ENCODE measurements at regions not wholly inside any gene's neighbourhood (a gene's known extent, or its start where the extent isn't known, plus 50 kb on each side); places are given as distances from the start of the nearest gene placed in this dataset.

DNA sequence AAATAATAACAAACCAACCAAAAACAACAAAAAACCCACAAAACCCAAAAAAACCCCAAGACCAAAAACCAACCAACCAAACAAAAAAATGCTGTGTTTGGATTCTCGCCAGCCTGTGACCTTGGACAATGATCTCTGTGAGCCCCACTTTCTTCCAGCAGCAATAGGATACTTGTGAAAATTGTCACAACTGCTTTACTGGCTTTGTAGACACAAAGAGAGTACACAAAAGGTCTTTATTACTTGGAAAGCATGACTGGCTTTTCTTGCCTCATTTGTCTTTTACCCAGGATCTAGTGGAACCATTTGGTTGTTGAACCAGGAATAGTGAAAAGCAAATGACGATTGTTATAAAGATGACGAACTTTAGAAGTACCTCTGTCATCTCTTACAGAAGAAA is 256.6 kb downstream of the UTP18 start:
- no peak for TF ChIP-seq ZNF717 (CRISPR knock-in tag; IDR thresholded peaks at IDR 0.05)
- TF ChIP-seq XRCC3 (IDR thresholded peaks at IDR 0.05): no peak
- TF ChIP-seq, protein P1, sequence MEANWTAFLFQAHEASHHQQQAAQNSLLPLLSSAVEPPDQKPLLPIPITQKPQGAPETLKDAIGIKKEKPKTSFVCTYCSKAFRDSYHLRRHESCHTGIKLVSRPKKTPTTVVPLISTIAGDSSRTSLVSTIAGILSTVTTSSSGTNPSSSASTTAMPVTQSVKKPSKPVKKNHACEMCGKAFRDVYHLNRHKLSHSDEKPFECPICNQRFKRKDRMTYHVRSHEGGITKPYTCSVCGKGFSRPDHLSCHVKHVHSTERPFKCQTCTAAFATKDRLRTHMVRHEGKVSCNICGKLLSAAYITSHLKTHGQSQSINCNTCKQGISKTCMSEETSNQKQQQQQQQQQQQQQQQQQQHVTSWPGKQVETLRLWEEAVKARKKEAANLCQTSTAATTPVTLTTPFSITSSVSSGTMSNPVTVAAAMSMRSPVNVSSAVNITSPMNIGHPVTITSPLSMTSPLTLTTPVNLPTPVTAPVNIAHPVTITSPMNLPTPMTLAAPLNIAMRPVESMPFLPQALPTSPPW (CRISPR knock-in tag; IDR thresholded peaks at IDR 0.05): no peak
- TF ChIP-seq, protein P2, sequence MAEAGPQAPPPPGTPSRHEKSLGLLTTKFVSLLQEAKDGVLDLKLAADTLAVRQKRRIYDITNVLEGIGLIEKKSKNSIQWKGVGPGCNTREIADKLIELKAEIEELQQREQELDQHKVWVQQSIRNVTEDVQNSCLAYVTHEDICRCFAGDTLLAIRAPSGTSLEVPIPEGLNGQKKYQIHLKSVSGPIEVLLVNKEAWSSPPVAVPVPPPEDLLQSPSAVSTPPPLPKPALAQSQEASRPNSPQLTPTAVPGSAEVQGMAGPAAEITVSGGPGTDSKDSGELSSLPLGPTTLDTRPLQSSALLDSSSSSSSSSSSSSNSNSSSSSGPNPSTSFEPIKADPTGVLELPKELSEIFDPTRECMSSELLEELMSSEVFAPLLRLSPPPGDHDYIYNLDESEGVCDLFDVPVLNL (CRISPR knock-in tag; IDR thresholded peaks at IDR 0.05; ENCODE audit: low read depth): no peak
- no peak for TF ChIP-seq ZNF707 (CRISPR knock-in tag; conservative IDR thresholded peaks at IDR 0.05)
- no peak for TF ChIP-seq KDM1A (IDR thresholded peaks at IDR 0.05)
- TF ChIP-seq MYC (IDR thresholded peaks at IDR 0.05; ENCODE audit: low read depth, low read length): no peak
- TF ChIP-seq MYC (CRISPR knock-in tag; IDR thresholded peaks at IDR 0.05; ENCODE audit: borderline replicate concordance, low read depth): no peak
- no peak for TF ChIP-seq TEAD4 (IDR thresholded peaks at IDR 0.05; ENCODE audit: low read length)
- no peak for TF ChIP-seq TEAD4 (CRISPR knock-in tag; IDR thresholded peaks at IDR 0.05; ENCODE audit: borderline replicate concordance)
- TF ChIP-seq DNMT1 (IDR thresholded peaks at IDR 0.05): no peak
- TF ChIP-seq, protein P3, sequence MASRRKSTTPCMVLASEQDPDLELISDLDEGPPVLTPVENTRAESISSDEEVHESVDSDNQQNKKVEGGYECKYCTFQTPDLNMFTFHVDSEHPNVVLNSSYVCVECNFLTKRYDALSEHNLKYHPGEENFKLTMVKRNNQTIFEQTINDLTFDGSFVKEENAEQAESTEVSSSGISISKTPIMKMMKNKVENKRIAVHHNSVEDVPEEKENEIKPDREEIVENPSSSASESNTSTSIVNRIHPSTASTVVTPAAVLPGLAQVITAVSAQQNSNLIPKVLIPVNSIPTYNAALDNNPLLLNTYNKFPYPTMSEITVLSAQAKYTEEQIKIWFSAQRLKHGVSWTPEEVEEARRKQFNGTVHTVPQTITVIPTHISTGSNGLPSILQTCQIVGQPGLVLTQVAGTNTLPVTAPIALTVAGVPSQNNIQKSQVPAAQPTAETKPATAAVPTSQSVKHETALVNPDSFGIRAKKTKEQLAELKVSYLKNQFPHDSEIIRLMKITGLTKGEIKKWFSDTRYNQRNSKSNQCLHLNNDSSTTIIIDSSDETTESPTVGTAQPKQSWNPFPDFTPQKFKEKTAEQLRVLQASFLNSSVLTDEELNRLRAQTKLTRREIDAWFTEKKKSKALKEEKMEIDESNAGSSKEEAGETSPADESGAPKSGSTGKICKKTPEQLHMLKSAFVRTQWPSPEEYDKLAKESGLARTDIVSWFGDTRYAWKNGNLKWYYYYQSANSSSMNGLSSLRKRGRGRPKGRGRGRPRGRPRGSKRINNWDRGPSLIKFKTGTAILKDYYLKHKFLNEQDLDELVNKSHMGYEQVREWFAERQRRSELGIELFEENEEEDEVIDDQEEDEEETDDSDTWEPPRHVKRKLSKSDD (conservative IDR thresholded peaks at IDR 0.05; ENCODE audit: low read length): no peak
- TF ChIP-seq POLR2A (conservative IDR thresholded peaks at IDR 0.05): no peak
- TF ChIP-seq ZKSCAN8 (CRISPR knock-in tag; IDR thresholded peaks at IDR 0.05): no peak
- TF ChIP-seq MEIS2 (IDR thresholded peaks at IDR 0.05; ENCODE audit: partially characterized antibody): no peak
